ENCODE measurements at regions not wholly inside any gene's neighbourhood (a gene's known extent, or its start where the extent isn't known, plus 50 kb on each side); places are given as distances from the start of the nearest gene placed in this dataset.

- DNase-seq, result no peak
These were observed 562.6 kb downstream of the DCDC2C start for GRCh38 chr2:4265936-4266335.

GRCh38 chr2:4269885-4270284 is 566.5 kb downstream of the DCDC2C start:
- DNase-seq, result no peak

GRCh38 chr2:4272261-4272858 is 569.0 kb downstream of the DCDC2C start:
- peak; percentile 9 for DNase-seq

- no peak for DNase-seq
These were observed 575.0 kb downstream of the DCDC2C start for GRCh38 chr2:4278392-4278791.

GRCh38 chr2:4279431-4279830 is 576.1 kb downstream of the DCDC2C start:
- DNase-seq, result no peak

- peak; percentile 1 for DNase-seq
These were observed 588.1 kb downstream of the DCDC2C start for GRCh38 chr2:4291430-4291829.

GRCh38 chr2:4295680-4296079 is 592.3 kb downstream of the DCDC2C start:
- DNase-seq, result no peak

- DNase-seq, result no peak
These were observed 597.2 kb downstream of the DCDC2C start for GRCh38 chr2:4300616-4301015.

- DNase-seq, result no peak
These were observed 621.2 kb downstream of the DCDC2C start for GRCh38 chr2:4324531-4324930.

GRCh38 chr2:4336864-4337263 is 633.5 kb downstream of the DCDC2C start:
- no peak for DNase-seq

GRCh38 chr2:4338345-4338744 is 635.0 kb downstream of the DCDC2C start:
- no peak for DNase-seq

- no peak for DNase-seq
These were observed 637.2 kb downstream of the DCDC2C start for GRCh38 chr2:4340536-4340935.

- no peak for DNase-seq
These were observed 643.3 kb downstream of the DCDC2C start for GRCh38 chr2:4346628-4347027.

GRCh38 chr2:4353668-4354067 is 650.3 kb downstream of the DCDC2C start:
- no peak for DNase-seq

- DNase-seq, result no peak
These were observed 650.8 kb downstream of the DCDC2C start for GRCh38 chr2:4354164-4354563.

GRCh38 chr2:4354678-4355077 is 651.3 kb downstream of the DCDC2C start:
- peak; percentile 4 for DNase-seq

- DNase-seq, result no peak
These were observed 652.7 kb downstream of the DCDC2C start for GRCh38 chr2:4356109-4356508.

- no peak for DNase-seq
These were observed 653.2 kb downstream of the DCDC2C start for GRCh38 chr2:4356541-4356940.

GRCh38 chr2:4357121-4357520 is 653.7 kb downstream of the DCDC2C start:
- DNase-seq, result no peak

GRCh38 chr2:4358837-4359236 is 655.5 kb downstream of the DCDC2C start:
- DNase-seq, result no peak

GRCh38 chr2:4368907-4369306 is 665.5 kb downstream of the DCDC2C start:
- no peak for DNase-seq

GRCh38 chr2:4369826-4370419 is 666.5 kb downstream of the DCDC2C start:
- no peak for DNase-seq

GRCh38 chr2:4370422-4371090 is 667.2 kb downstream of the DCDC2C start:
- DNase-seq, result no peak

GRCh38 chr2:4381049-4381448 is 677.7 kb downstream of the DCDC2C start:
- DNase-seq, result no peak

- DNase-seq, result no peak
These were observed 678.4 kb downstream of the DCDC2C start for GRCh38 chr2:4381773-4382172.
